NCI-H187 treated with DMSO at 0.1 percent for 48 hours (cell line): ENCODE measurements at regions not wholly inside any gene's neighbourhood (a gene's known extent, or its start where the extent isn't known, plus 50 kb on each side); places are given as distances from the start of the nearest gene placed in this dataset.

ENCODE experiments used
- DNase-seq: peaks from one replicate; lab custom pipeline; 2025; lab: John Stamatoyannopoulos, UW

DNA sequence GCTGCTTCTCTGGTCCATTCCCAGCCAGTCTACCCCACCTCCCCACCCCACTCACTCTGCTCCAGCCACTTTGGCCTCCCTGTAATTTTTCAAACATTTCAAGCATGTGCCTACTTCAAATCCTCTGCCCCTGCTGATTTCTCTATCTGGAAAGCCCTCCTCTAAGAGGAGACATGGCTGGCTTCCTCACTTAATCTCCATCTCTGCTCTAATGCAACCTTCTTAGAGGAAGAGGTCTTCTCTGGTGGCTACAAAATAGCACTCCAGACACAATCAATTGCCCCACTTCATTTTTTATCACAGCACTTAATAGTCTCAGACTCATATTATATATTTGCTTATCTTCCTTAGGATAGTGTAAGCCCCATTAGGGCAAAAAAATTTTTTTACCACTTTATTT is 161.1 kb upstream of the SLC39A10 start:
- no peak for DNase-seq

DNA sequence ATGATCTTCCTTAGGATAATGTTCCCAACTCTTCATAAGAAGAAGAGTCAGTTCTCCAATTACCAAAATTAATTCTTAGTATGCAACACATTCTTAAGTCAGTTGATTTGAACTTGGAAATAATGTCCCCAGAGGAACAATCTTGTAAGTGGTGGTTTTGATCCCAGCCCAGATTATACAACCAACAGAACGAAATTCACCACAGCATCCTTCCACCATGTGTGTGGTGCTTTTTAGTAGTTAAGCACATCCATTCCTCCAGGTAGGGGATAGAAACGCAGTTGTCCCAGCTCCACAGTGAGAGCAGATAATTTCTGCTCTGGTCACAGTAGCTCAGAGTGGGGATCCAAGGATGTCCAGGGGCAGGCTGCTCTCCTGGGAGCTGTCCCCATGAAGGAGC is 161.7 kb upstream of the SLC39A10 start:
- DNase-seq, result no peak

DNA sequence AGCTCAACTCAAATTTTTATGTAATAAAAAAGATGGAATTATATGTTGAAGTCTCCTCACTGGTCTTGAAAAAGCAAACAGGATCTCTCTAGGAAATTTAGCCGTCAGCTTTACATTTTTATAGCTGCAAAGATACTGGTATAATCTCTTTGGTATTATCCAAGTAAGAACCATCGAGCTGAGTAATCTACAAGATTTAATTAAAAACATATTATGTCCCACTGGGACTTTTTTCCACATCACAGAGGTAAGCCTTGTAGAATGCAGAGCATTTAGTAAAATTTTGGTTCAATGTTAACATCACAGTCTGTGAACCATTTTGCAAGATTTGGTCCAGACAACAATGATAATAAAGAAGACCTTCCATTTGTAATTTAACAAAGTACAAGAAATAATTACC is 162.6 kb upstream of the SLC39A10 start:
- DNase-seq, result no peak

- DNase-seq, result no peak
Measured at GRCh38 chr2:195493416-195493815, 163.6 kb upstream of the SLC39A10 start.

GRCh38 chr2:195490319-195490718 is 166.7 kb upstream of the SLC39A10 start:
- no peak for DNase-seq

DNA sequence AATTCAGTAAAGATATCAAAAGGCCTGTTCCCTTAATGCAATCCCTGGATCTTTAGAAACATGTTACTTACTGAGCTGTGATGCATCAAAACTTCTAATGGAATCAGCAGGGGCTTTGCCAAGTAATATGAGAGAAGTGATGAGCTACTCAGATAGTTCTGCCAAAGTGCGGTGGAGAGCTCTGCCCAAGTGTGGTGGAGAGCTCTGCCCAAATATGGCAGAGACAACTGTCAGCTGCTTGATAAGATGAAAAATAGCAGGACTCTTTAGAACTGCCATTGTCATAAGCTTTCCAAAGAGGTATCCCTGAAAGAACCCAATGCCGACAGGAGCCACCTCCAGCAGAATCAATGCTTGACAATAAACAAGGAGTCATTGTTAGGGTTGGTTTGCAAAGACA is 167.9 kb upstream of the SLC39A10 start:
- no peak for DNase-seq

GRCh38 chr2:195488567-195488966 is 168.5 kb upstream of the SLC39A10 start:
- no peak for DNase-seq

- DNase-seq, result no peak
Measured at GRCh38 chr2:195486987-195487644, 169.9 kb upstream of the SLC39A10 start.

GRCh38 chr2:195486520-195486919 is 170.5 kb upstream of the SLC39A10 start:
- no peak for DNase-seq

GRCh38 chr2:195482010-195482409 is 175.0 kb upstream of the SLC39A10 start:
- no peak for DNase-seq

DNA sequence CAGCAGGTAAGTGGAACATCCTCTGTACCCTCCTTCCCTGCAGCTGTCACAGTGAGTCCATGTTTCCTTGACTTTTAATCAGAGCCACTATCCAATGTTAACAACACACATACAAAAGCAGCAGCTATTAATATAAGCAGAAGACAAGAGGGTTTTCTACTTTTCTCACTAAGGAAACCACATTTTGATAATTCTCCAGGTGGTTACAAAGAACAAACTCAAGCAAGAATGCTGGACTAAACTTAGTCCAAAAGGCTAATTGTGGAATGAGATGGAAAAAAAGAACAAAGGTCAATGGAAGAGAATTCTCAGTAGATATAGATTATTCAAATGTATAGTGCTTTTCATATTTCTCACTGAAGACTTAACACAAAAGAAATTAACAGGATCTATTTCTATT is 176.9 kb upstream of the SLC39A10 start:
- no peak for DNase-seq

DNA sequence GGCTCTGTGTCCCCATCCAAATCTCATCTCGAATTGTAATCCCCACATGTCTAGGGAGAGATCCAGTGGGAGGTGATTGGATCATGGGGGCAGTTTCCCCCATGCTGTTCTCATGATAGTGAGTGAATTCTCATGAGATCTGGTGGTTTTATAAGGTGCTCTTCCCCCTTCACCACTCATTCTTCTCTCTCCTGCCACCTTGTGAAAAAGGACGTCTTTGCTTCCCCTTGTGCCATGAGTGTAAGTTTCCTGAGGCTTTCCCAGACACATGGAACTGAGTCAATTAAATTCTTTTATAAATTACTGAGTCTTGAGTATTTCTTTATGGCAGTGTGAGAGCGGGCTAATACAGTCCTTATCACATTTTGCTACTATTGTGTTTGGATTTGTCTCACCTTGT is 177.6 kb upstream of the SLC39A10 start:
- DNase-seq, result no peak

- no peak for DNase-seq
Measured at GRCh38 chr2:195477996-195478382, 179.0 kb upstream of the SLC39A10 start.

GRCh38 chr2:195477248-195477995 is 179.6 kb upstream of the SLC39A10 start:
- no peak for DNase-seq

DNA sequence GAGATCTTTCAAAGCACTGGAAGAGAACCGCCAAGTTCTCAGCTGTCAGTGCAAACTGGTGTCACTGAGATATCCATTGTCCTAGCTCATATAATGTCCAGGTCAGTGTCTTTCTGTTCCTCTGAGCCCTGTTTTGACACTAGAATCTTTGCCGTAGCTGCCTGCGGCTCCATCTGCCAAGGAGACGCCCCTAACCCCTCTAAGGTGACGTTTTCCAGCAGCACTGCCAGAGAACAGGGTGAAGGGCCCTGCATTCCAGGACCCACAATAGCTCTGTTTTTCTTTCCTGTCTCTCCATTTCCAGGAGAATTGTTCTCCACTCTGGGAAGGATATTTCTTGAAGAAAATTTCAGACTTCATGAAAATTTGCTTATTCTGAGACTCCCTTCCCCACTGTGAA is 181.7 kb upstream of the SLC39A10 start:
- DNase-seq, result no peak

GRCh38 chr2:195473862-195474261 is 183.2 kb upstream of the SLC39A10 start:
- DNase-seq, result no peak

DNA sequence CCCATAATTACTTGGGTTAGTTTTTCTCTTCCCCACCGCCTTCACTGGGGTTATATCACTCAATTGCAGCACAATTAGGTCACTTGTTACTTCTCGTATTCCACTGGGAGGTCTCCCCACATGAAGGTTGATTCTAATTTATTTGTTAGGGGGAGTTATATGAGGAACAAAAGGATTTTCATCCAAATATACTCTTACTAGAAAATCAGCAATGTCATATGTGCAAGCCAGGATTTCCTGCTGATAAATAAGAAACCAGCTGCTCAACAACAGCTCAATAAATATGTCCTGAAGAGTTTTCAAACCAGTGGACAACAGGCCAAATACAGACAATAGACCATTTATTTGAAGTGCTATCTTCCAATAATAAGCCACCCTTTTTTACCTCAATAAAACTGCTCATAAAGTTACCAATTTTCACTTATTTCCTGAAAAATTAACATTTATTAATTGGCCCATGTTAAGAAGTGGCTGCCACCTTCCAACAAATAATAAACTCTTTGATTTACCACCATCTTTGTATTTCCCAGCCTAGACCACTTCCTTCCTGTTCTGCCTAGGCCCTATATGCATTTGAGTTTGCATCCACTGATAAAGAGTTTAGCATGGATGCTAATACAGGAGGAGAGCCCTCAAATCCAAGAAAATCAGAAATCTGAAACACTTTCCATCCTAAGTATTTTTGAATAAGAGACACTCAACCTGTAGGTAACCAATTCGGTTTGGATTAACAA is 184.4 kb upstream of the SLC39A10 start:
- DNase-seq, result no peak

GRCh38 chr2:195471807-195472206 is 185.2 kb upstream of the SLC39A10 start:
- DNase-seq, result no peak

GRCh38 chr2:195471163-195471562 is 185.9 kb upstream of the SLC39A10 start:
- no peak for DNase-seq

GRCh38 chr2:195470622-195471021 is 186.4 kb upstream of the SLC39A10 start:
- no peak for DNase-seq

- DNase-seq, result no peak
Measured at GRCh38 chr2:195468771-195469170, 188.3 kb upstream of the SLC39A10 start.

DNA sequence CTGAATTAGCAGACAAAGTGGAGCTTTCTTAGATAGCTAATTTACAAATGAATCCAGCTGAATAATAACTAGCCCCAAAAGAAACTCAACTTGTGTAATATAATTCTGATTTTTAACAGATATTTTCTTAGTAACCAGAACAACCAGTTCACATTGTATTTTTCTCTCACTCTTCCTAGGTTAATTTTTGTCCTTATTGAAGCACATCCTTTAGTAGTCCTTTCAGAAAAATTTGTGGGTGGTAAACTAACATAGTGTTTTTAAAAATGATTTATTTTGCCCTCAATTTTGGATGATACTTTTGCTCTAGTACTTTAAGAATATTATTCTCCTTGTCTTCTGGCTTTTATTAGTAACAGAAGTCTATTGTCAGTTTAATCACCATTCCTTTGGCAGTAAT is 190.6 kb upstream of the SLC39A10 start:
- DNase-seq, result no peak

DNA sequence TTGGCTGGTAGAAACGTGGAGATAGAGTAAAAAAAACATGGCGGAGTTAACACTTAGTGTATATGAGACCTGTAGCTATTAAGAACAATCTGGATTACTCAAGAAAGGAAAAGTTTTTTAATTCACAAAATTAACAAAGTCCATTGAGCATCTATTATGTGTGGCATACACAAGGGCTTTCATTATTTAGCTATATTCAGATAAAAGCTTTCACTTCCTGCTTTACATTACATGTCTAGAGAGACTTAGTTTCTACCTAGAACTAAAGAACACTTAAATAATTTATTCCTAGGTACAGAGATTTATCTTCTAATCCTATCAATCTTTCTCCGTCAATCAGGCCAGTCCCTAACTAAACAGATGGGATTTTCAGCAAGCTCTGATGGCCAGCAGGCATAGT is 196.0 kb upstream of the SLC39A10 start:
- no peak for DNase-seq
